ENCODE measurements at regions not wholly inside any gene's neighbourhood (a gene's known extent, or its start where the extent isn't known, plus 50 kb on each side); places are given as distances from the start of the nearest gene placed in this dataset.
"Not testable (repeated sequence)": the region's sequence is repeated elsewhere in the genome, so short reads cannot be mapped to it uniquely, and the experiment has no call there.

DNA sequence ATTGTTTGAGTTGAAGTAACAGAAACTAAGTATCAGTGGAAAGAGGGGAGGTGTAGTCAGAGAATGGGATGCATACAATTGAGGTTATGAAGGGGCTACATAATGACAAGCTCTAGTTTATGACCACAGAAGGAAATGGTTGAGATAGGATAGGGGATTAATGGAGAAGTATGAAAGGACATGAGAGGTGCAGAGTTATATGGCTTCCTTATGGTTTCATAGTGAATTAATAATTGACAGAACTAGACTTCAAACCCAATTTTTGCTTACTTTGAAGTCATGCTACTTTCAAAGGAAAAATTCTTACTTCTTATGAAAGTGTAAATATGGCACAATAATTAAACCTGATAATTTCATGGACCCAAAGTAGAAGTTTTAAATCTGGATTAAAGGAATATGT lies 340.3 kb upstream of the LRRC4C start:
- H3K27ac ChIP-seq: no peak overlapping the region
- no peak for DNase-seq (ENCODE audit: low spot score in 2 of 2)
- TF ChIP-seq, protein P1, sequence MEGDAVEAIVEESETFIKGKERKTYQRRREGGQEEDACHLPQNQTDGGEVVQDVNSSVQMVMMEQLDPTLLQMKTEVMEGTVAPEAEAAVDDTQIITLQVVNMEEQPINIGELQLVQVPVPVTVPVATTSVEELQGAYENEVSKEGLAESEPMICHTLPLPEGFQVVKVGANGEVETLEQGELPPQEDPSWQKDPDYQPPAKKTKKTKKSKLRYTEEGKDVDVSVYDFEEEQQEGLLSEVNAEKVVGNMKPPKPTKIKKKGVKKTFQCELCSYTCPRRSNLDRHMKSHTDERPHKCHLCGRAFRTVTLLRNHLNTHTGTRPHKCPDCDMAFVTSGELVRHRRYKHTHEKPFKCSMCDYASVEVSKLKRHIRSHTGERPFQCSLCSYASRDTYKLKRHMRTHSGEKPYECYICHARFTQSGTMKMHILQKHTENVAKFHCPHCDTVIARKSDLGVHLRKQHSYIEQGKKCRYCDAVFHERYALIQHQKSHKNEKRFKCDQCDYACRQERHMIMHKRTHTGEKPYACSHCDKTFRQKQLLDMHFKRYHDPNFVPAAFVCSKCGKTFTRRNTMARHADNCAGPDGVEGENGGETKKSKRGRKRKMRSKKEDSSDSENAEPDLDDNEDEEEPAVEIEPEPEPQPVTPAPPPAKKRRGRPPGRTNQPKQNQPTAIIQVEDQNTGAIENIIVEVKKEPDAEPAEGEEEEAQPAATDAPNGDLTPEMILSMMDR (IDR thresholded peaks at IDR 0.05): no peak
- TF ChIP-seq POLR2A (IDR thresholded peaks at IDR 0.05) (no peak), POLR2AphosphoS5 (IDR thresholded peaks at IDR 0.05) (no peak)
- intact Hi-C loops (cut with DNase I; ENCODE audit: low total_unique reads): no loop called here
- no peaks in the 10 kb centered on the region for H3K9me3 ChIP-seq
- H3K27me3 ChIP-seq: no peaks in the 10 kb centered on the region
- H3K4me1 ChIP-seq: no peaks in the 10 kb centered on the region
- H3K4me3 ChIP-seq: no peak overlapping the region
- H3K36me3 ChIP-seq: no peaks in the 10 kb centered on the region

DNA sequence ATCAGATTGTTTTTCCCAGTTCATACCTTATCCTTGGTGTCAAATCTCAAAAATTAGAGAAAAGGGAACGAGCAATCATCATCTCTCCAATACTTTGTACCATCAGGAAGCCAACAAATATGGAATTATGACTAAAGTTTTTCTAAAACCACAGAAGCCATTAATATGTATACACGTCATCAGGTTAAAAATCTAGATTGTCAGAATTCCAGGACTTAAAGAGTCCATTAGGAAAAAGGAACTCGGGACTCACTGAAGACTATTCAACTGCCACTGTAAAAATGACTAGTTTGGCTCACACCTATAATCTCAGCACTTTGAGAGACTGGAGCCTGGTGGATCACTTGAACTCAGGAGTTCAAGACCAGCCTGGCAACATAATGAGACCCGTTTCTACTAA lies 344.4 kb upstream of the LRRC4C start:
- no peak for DNase-seq (ENCODE audit: low spot score in 2 of 2)
- H3K27me3 ChIP-seq: no peaks in the 10 kb centered on the region
- no peak overlapping the region for H3K4me3 ChIP-seq
- H3K27ac ChIP-seq: no peak overlapping the region
- no peak for TF ChIP-seq POLR2A (IDR thresholded peaks at IDR 0.05)
- TF ChIP-seq, protein P1 (IDR thresholded peaks at IDR 0.05): no peak
- TF ChIP-seq POLR2AphosphoS5 (IDR thresholded peaks at IDR 0.05): no peak
- H3K36me3 ChIP-seq: no peaks in the 10 kb centered on the region
- intact Hi-C loops (cut with DNase I; ENCODE audit: low total_unique reads): no loop called here
- no peaks in the 10 kb centered on the region for H3K4me1 ChIP-seq
- no peaks in the 10 kb centered on the region for H3K9me3 ChIP-seq

DNA sequence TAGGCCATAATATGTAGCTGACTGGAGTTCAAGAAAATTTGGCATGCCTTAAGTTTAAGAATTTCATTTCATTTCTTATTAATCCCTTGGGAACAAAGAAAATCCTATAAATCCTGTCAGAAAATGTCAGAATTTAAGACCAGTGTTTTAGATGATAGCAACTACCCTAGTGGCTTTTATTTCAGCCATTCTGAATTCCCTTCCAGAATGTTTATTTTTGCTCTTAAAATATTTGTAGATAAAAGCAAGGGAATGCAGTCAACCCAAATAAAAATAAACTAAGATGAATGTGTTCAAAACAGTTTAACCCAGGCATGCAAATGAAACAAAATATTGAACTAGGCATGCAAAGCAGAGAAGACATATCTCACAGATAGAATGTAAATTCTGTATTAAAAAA lies 356.9 kb upstream of the LRRC4C start:
- Histone ChIP-seq H3K36me3 (no peaks in the 10 kb centered on the region), H3K27me3 (no peaks in the 10 kb centered on the region), H3K9me3 (peaks cover 0 to 5% of the 10 kb centered on the region in 2 donors), H3K27ac (no peak overlapping the region), H3K4me1 (no peaks in the 10 kb centered on the region), H3K4me3 (no peak overlapping the region)
- intact Hi-C loops (cut with DNase I; ENCODE audit: low total_unique reads): no loop called here
- DNase-seq (ENCODE audit: low spot score in 2 of 2): no peak
- TF ChIP-seq, protein P1 (IDR thresholded peaks at IDR 0.05): no peak
- TF ChIP-seq POLR2AphosphoS5 (IDR thresholded peaks at IDR 0.05) (no peak), POLR2A (IDR thresholded peaks at IDR 0.05) (no peak)

DNA sequence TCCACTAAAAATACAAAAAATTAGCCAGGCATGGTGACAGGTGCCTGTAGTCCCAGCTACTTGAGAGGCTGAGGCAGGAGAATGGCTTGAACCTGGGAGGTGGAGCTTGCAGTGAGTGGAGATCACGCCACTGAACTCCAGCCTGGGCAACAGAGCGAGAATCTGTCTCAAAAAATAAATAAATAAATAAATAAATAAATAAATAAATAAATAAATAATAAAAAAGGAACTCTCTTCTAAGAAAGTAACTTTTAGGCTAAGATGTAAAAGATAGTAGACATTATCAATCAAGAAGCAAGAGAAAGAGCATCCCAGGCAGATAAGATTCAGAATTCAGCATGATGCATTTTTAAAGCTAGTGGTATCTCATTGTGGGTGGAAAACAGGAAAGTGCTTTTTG lies 364.8 kb upstream of the LRRC4C start:
- H3K9me3 ChIP-seq; H3K36me3 ChIP-seq; H3K4me1 ChIP-seq; H3K27me3 ChIP-seq; intact Hi-C loops (cut with DNase I; ENCODE audit: low total_unique reads); H3K27ac ChIP-seq; DNase-seq (ENCODE audit: low spot score in 2 of 2); H3K4me3 ChIP-seq: not testable (repeated sequence)

DNA sequence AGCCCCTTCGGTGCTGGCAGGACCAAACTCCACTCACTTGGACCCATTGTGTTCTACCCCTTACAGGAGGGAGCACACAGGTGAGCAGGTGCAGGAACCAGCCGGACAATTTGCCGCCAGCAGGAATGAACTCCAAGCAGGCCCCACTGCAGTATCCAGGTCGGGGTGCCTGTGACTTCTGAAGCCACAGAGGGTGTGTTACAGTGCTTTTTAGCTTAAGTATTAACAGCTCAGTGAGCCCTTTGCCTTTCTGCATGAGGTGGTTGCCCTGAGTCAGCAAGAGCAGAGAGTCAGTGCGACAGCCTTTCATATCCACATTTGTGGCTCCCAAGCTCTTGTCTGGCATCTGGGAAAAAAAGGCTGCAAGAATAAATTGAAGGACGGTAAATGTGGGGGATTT lies 366.6 kb upstream of the LRRC4C start:
- Histone ChIP-seq H3K9me3 (no peaks in the 10 kb centered on the region), H3K4me1 (no peaks in the 10 kb centered on the region), H3K27ac (no peak overlapping the region), H3K4me3 (no peak overlapping the region), H3K27me3 (no peaks in the 10 kb centered on the region), H3K36me3 (no peaks in the 10 kb centered on the region)
- no peak for DNase-seq (ENCODE audit: low spot score in 2 of 2)
- TF ChIP-seq POLR2A (IDR thresholded peaks at IDR 0.05) (no peak), POLR2AphosphoS5 (IDR thresholded peaks at IDR 0.05) (no peak)
- TF ChIP-seq, protein P1 (IDR thresholded peaks at IDR 0.05): no peak
- intact Hi-C loops (cut with DNase I; ENCODE audit: low total_unique reads): no loop called here

DNA sequence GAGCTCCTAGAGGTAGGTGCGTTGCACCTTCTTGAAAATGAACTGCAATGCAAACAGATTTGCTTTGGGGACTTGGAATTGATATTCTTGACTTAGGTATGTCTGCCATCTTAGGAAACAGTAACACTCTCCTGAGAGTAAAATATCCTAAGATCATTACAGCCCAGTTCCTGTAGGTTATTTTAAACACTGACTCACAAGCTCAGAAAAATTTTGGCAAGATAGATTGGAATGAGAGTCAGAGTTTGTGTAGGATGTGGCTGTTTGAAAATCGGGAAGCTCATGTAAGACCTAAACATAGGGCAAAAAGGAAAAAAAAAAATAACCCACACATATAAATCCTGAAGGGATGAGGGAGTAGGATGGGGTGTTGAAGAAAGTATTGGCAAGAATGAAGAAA lies 377.0 kb upstream of the LRRC4C start:
- Histone ChIP-seq H3K36me3 (no peaks in the 10 kb centered on the region), H3K9me3 (no peaks in the 10 kb centered on the region), H3K4me3 (no peak overlapping the region), H3K27ac (no peak overlapping the region), H3K4me1 (no peaks in the 10 kb centered on the region), H3K27me3 (no peaks in the 10 kb centered on the region)
- intact Hi-C loops (cut with DNase I; ENCODE audit: low total_unique reads): no loop called here
- TF ChIP-seq POLR2AphosphoS5 (IDR thresholded peaks at IDR 0.05): no peak
- no peak for TF ChIP-seq POLR2A (IDR thresholded peaks at IDR 0.05)
- TF ChIP-seq, protein P1 (IDR thresholded peaks at IDR 0.05): no peak
- DNase-seq (ENCODE audit: low spot score in 2 of 2): no peak
